GM23338 (cell line): ENCODE measurements at regions not wholly inside any gene's neighbourhood (a gene's known extent, or its start where the extent isn't known, plus 50 kb on each side); places are given as distances from the start of the nearest gene placed in this dataset.

ENCODE experiments used
- ATAC-seq: fragments of 200-7000 bp; cut with Tn5 transposase; 3 replicates; pipeline ENCODE4 v1.9.1; 2020
- DNase-seq: peaks from one replicate; pipeline ENCODE4 v3.0.0-alpha.2; 2015; ENCODE audit warnings: low spot score
- H2AFZ ChIP-seq: fragments of 200-600 bp; sonication (generic); 2 replicates; pipeline ENCODE4 v1.8.0; 2016; ENCODE audit warnings: antibody characterized with exemption, mild to moderate bottlenecking, moderate library complexity
- H3F3A ChIP-seq: fragments of 200-600 bp; sonication (generic); replicated peaks from 2 replicates; pipeline ENCODE4 v1.8.0; 2017; ENCODE audit warnings: antibody characterized with exemption, mixed run types, low read depth
- H3K27ac ChIP-seq: fragments of 200-600 bp; sonication (generic); 2 replicates; pipeline ENCODE4 v1.6.1; 2016; ENCODE audit warnings: low read depth
- H3K27me3 ChIP-seq: fragments of 200-600 bp; sonication (generic); 2 replicates; pipeline ENCODE4 v1.8.0; 2016; ENCODE audit warnings: mild to moderate bottlenecking, mixed run types, moderate library complexity; ENCODE audit not compliant: insufficient read depth
- H3K36me3 ChIP-seq: fragments of 200-600 bp; sonication (generic); 2 replicates; pipeline ENCODE4 v1.8.0; 2016; ENCODE audit warnings: mild to moderate bottlenecking; ENCODE audit not compliant: insufficient read depth
- H3K4me1 ChIP-seq: fragments of 200-600 bp; sonication (generic); 2 replicates; pipeline ENCODE4 v1.8.0; 2016; ENCODE audit warnings: mild to moderate bottlenecking, moderate library complexity; ENCODE audit not compliant: insufficient read depth
- H3K4me2 ChIP-seq: fragments of 200-600 bp; sonication (generic); 2 replicates; pipeline ENCODE4 v1.7.1; 2017; ENCODE audit warnings: mixed run types
- H3K4me3 ChIP-seq: fragments of 200-600 bp; sonication (generic); 2 replicates; pipeline ENCODE4 v1.6.1; 2016; ENCODE audit warnings: mixed run types
- H3K79me2 ChIP-seq: fragments of 200-600 bp; sonication (generic); replicated peaks from 2 replicates; pipeline ENCODE4 v1.8.0; 2017; ENCODE audit warnings: mild to moderate bottlenecking; ENCODE audit not compliant: insufficient read depth
- H3K9me2 ChIP-seq: fragments of 200-600 bp; sonication (generic); 2 replicates; pipeline ENCODE4 v1.8.0; 2017; ENCODE audit not compliant: insufficient read depth
- H4K20me1 ChIP-seq: fragments of 200-600 bp; sonication (generic); replicated peaks from 2 replicates; pipeline ENCODE4 v1.8.0; 2017; ENCODE audit warnings: mild to moderate bottlenecking; ENCODE audit not compliant: insufficient read depth
- H3K27ac Mint-ChIP-seq: 2 replicates; pipeline ENCODE4 v1.8.0; 2020; ENCODE audit warnings: inconsistent platforms, mild to moderate bottlenecking, moderate library complexity, mixed read lengths
- H3K27me3 Mint-ChIP-seq: 3 replicates; pipeline ENCODE4 v1.8.0; 2022; ENCODE audit warnings: low read depth, mild to moderate bottlenecking, moderate library complexity, mixed read lengths, inconsistent platforms; ENCODE audit not compliant: insufficient read depth, poor library complexity
- H3K36me3 Mint-ChIP-seq: 3 replicates; pipeline ENCODE4 v1.8.0; 2021; ENCODE audit warnings: low read depth, mild to moderate bottlenecking, inconsistent platforms, moderate library complexity, mixed read lengths
- H3K4me1 Mint-ChIP-seq: 3 replicates; pipeline ENCODE4 v1.8.0; 2020; ENCODE audit warnings: mild to moderate bottlenecking, inconsistent platforms, mixed read lengths
- H3K4me3 Mint-ChIP-seq: 3 replicates; pipeline ENCODE4 v1.8.0; 2021; ENCODE audit warnings: moderate library complexity, mild to moderate bottlenecking, inconsistent platforms, mixed read lengths
- H3K9me3 Mint-ChIP-seq: 3 replicates; pipeline ENCODE4 v1.8.0; 2020; ENCODE audit warnings: moderate library complexity, mild to moderate bottlenecking, inconsistent platforms, mixed read lengths
- CREB1 ChIP-seq: fragments of 250-450 bp; sonication (Bioruptor Pico); IDR thresholded peaks from 2 replicates; pipeline ENCODE4 v1.5.0; 2020; ENCODE audit warnings: low read depth, mild to moderate bottlenecking, moderate library complexity
- CTCF ChIP-seq, 2 experiments: fragments of 200-600 bp in 1 of 2; sonication (generic) in 1 of 2; conservative IDR thresholded peaks; 2 replicates each; pipeline versions ENCODE4 v1.5.1 to v1.6.1; 2016 to 2017; ENCODE audit warnings: antibody characterized with exemption in 2 of 2, low read depth in 2 of 2, mild to moderate bottlenecking in 2 of 2, moderate library complexity in 1 of 2
- ETS1 ChIP-seq: IDR thresholded peaks from 2 replicates; pipeline ENCODE4 v1.6.1; 2016; ENCODE audit warnings: antibody characterized with exemption
- EZH2 ChIP-seq: fragments of 200-600 bp; sonication (generic); IDR thresholded peaks from one replicate; pipeline ENCODE4 v1.8.0; 2017; ENCODE audit warnings: antibody characterized with exemption, mild to moderate bottlenecking, low read depth; ENCODE audit not compliant: unreplicated experiment
- JUNB ChIP-seq: IDR thresholded peaks from one replicate; pipeline ENCODE4 v1.6.1; 2016; ENCODE audit warnings: antibody characterized with exemption; ENCODE audit not compliant: unreplicated experiment
- NANOG ChIP-seq: IDR thresholded peaks from 2 replicates; pipeline ENCODE4 v1.6.1; 2016; ENCODE audit warnings: antibody characterized with exemption, borderline replicate concordance
- POLR2AphosphoS5 ChIP-seq: IDR thresholded peaks from 2 replicates; pipeline ENCODE4 v1.6.1; 2016; ENCODE audit warnings: antibody characterized with exemption, low read depth
- REST ChIP-seq: IDR thresholded peaks from one replicate; pipeline ENCODE4 v1.6.1; 2018; ENCODE audit warnings: antibody characterized with exemption; ENCODE audit not compliant: unreplicated experiment
- STAT1 ChIP-seq: IDR thresholded peaks from one replicate; pipeline ENCODE4 v1.6.1; 2016; ENCODE audit warnings: antibody characterized with exemption; ENCODE audit not compliant: unreplicated experiment
- ZNF114 ChIP-seq: fragments of 250-450 bp; sonication (Bioruptor Pico); IDR thresholded peaks from 2 replicates; pipeline ENCODE4 v1.5.0; 2020; ENCODE audit warnings: mild to moderate bottlenecking, moderate library complexity
- ZNF331 ChIP-seq: fragments of 250-450 bp; sonication (Bioruptor Pico); IDR thresholded peaks from 2 replicates; pipeline ENCODE4 v1.5.0; 2020; ENCODE audit warnings: low read depth, mild to moderate bottlenecking, moderate library complexity
- ZNF462 ChIP-seq: fragments of 250-450 bp; sonication (Bioruptor Pico); IDR thresholded peaks from 2 replicates; pipeline ENCODE4 v1.5.0; 2020; ENCODE audit warnings: mild to moderate bottlenecking, moderate library complexity

DNA sequence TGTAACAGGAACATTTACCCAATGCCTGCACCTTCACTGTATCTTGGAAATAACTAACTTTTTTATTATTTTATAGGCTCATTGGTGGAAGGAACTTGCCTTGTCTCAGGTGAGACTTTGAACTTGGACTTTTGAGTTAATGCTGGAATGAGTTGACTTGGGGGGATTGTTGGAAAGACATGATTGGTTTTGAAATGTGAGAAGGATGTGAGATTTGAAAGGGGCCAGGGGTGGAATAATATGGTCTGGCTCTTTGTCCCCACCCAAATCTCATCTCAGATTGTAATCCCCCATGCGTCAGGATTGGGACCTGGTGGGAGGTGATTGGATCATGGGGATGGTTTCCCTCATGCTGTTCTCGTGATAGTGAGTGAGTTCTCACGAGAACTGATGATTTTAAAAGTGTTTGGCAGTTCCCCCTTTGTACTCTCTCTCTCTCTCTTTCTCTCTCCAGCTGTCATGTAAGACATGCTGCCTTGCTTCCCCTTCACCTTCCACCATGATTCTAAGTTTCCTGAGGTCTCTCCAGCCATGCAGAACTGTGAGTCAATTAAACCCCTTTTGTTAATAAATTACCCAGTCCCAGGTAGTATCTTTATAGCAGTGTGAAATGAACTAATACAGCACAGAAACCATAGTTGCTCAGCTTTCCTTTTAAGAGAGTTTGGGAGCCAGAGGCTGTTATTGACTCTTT, 244.1 kb downstream of the BTG1 start (continued):
- TF ChIP-seq CTCF (conservative IDR thresholded peaks at IDR 0.05; ENCODE audit: low read depth in 2 of 2) (no peak), REST (no peak), JUNB (no peak), ZNF114 (CRISPR knock-in tag) (no peak), POLR2AphosphoS5 (no peak), NANOG (no peak), CREB1 (no peak), ZNF331 (no peak), EZH2 (no peak), ETS1 (no peak)

DNA sequence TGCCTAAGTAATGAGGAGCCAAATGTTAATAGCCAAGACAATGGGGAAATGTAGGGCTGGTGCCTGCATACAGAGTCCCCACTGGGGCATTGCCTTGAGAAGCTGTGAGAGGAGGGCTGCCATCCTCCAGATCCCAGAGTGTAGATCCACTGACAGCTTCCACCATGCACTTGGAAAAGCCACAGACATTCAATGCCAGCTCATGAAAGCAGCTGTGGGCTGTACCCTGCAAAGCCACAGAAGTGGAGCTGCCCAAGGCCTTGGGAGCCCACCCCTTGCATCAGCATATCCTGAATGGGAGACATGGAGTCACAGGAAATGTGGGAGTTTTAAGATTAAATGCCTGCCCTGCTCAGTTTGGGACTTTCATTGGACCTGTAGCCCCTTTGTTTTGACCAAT, 244.7 kb downstream of the BTG1 start:
- Histone ChIP-seq H3K79me2 (no peaks in the 10 kb centered on the region), H4K20me1 (no peaks in the 10 kb centered on the region), H3K27me3 (no peaks in the 10 kb centered on the region), H3F3A (no peaks in the 10 kb centered on the region), H2AFZ (no peak overlapping the region; the same call in 1 of the 2 replicates), H3K4me2 (no peak overlapping the region), H3K27ac (no peak overlapping the region), H3K4me3 (no peak overlapping the region), H3K9me2 (peaks cover 9% of the 10 kb centered on the region), H3K4me1 (no peaks in the 10 kb centered on the region), H3K36me3 (no peaks in the 10 kb centered on the region)
- H3K27ac Mint-ChIP-seq, result no peak overlapping the region
- peaks cover 21% of the 10 kb centered on the region; the same call in 2 of the 3 replicates for H3K36me3 Mint-ChIP-seq
- ATAC-seq, result no peak
- H3K9me3 Mint-ChIP-seq, result peaks cover 12% of the 10 kb centered on the region; the same call in 2 of the 3 replicates
- H3K4me3 Mint-ChIP-seq, result no peak overlapping the region
- no peak for DNase-seq
- H3K27me3 Mint-ChIP-seq, result no peaks in the 10 kb centered on the region
- peaks cover 12% of the 10 kb centered on the region; the same call in 2 of the 3 replicates for H3K4me1 Mint-ChIP-seq
- TF ChIP-seq STAT1 (no peak), POLR2AphosphoS5 (no peak), ZNF462 (peak; percentile 33; the same call in 1 of the 2 replicates)
